ENCODE measurements at regions not wholly inside any gene's neighbourhood (a gene's known extent, or its start where the extent isn't known, plus 50 kb on each side); places are given as distances from the start of the nearest gene placed in this dataset.

GRCh38 chr16:87252269-87252970 is 64.8 kb downstream of the C16orf95 start:
- ChIA-PET POLR2A (ENCODE audit: low non-redundant PET) (no interaction called here), CTCF (interaction anchor here (0.6 kb wide), 1 partner anchor 411 kb away, joined by 8 read pairs; no protein-coding TSS in a partner anchor)
- TF ChIP-seq EZH2 (IDR thresholded peaks at IDR 0.05; ENCODE audit: borderline replicate concordance, low read depth, low read length, poor library complexity, severe bottlenecking) = no peak
- no peak for TF ChIP-seq CTCF (conservative IDR thresholded peaks at IDR 0.05; ENCODE audit: low read depth, low read length)
- intact Hi-C loops (cut with micrococcal nuclease; ENCODE audit: unreplicated experiment) = no loop called here
- no peaks in the 10 kb centered on the region for H3K36me3 ChIP-seq (ENCODE audit: insufficient read depth, low read length, poor library complexity, severe bottlenecking)
- no peaks in the 10 kb centered on the region for H3K9me3 ChIP-seq (ENCODE audit: low read depth, low read length, poor library complexity, severe bottlenecking)
- H3K27me3 ChIP-seq (replicated peaks; ENCODE audit: insufficient read depth, low read depth, low read length, poor library complexity) = no peaks in the 10 kb centered on the region
- no peaks in the 10 kb centered on the region for H3K4me1 ChIP-seq (ENCODE audit: insufficient read depth, low read length, poor library complexity, severe bottlenecking)
- no peak overlapping the region for H3K4me3 ChIP-seq (ENCODE audit: low read depth, low read length, poor library complexity, severe bottlenecking)
- BruUV-seq (replicated peaks) = no TSS peak
- no peak overlapping the region for H3K27ac ChIP-seq (ENCODE audit: low read depth, low read length, poor library complexity, severe bottlenecking)
- no peak for DNase-seq (ENCODE audit: low spot score)
